Mesendoderm (in vitro differentiated cells): ENCODE measurements at regions not wholly inside any gene's neighbourhood (a gene's known extent, or its start where the extent isn't known, plus 50 kb on each side); places are given as distances from the start of the nearest gene placed in this dataset.
"Not testable (repeated sequence)": the region's sequence is repeated elsewhere in the genome, so short reads cannot be mapped to it uniquely, and the experiment has no call there.

Source experiments
- DNase-seq: peaks from one replicate; pipeline ENCODE4 v3.0.0; 2013
- H2AK5ac ChIP-seq: 2 replicates; pipeline ENCODE4 v1.6.1; 2013; ENCODE audit warnings: low read length, inconsistent platforms
- H2BK120ac ChIP-seq: 2 replicates; pipeline ENCODE4 v1.6.1; 2013; ENCODE audit warnings: low read depth, mild to moderate bottlenecking, low read length, moderate library complexity, mixed read lengths
- H2BK15ac ChIP-seq: replicated peaks from 2 replicates; pipeline ENCODE4 v1.6.1; 2013; ENCODE audit warnings: low read depth, mild to moderate bottlenecking, moderate library complexity
- H2BK5ac ChIP-seq: 2 replicates; pipeline ENCODE4 v1.6.1; 2013; ENCODE audit warnings: low read length, inconsistent platforms
- H3K18ac ChIP-seq: 2 replicates; pipeline ENCODE4 v1.6.1; 2013; ENCODE audit warnings: mild to moderate bottlenecking, low read length, mixed read lengths
- H3K23ac ChIP-seq: one replicate; pipeline ENCODE4 v1.6.1; 2013; ENCODE audit warnings: low read length
- H3K27ac ChIP-seq: 2 replicates; pipeline ENCODE4 v1.5.1; 2013; ENCODE audit warnings: low read depth, mild to moderate bottlenecking, inconsistent platforms, low read length, moderate library complexity
- H3K27me3 ChIP-seq: 2 replicates; pipeline ENCODE4 v1.6.1; 2013; ENCODE audit warnings: low read length, control low read depth, mild to moderate bottlenecking, inconsistent platforms; ENCODE audit not compliant: insufficient read depth, poor library complexity
- H3K36me3 ChIP-seq: 2 replicates; pipeline ENCODE4 v1.6.1; 2013; ENCODE audit warnings: low read length, inconsistent platforms; ENCODE audit not compliant: control insufficient read depth, insufficient read depth
- H3K4ac ChIP-seq: one replicate; pipeline ENCODE4 v1.6.1; 2013; ENCODE audit warnings: low read depth, mild to moderate bottlenecking, low read length, moderate library complexity
- H3K4me1 ChIP-seq: 2 replicates; pipeline ENCODE4 v1.6.1; 2013; ENCODE audit warnings: low read depth, low read length, inconsistent platforms; ENCODE audit not compliant: control insufficient read depth
- H3K4me2 ChIP-seq: 2 replicates; pipeline ENCODE4 v1.6.1; 2013; ENCODE audit warnings: low read length
- H3K4me3 ChIP-seq: 2 replicates; pipeline ENCODE4 v1.5.1; 2013; ENCODE audit warnings: mild to moderate bottlenecking, low read length
- H3K56ac ChIP-seq: one replicate; pipeline ENCODE4 v1.6.1; 2013; ENCODE audit warnings: low read length
- H3K79me1 ChIP-seq: 2 replicates; pipeline ENCODE4 v1.6.1; 2013; ENCODE audit warnings: low read length, inconsistent platforms
- H3K79me2 ChIP-seq: 2 replicates; pipeline ENCODE4 v1.6.1; 2013; ENCODE audit warnings: mild to moderate bottlenecking, low read length; ENCODE audit not compliant: control insufficient read depth, insufficient read depth
- H3K9ac ChIP-seq: 2 replicates; pipeline ENCODE4 v1.6.1; 2013; ENCODE audit warnings: low read length, inconsistent platforms
- H4K5ac ChIP-seq: one replicate; pipeline ENCODE4 v1.6.1; 2013; ENCODE audit warnings: low read length
- H4K8ac ChIP-seq: one replicate; pipeline ENCODE4 v1.6.1; 2013; ENCODE audit warnings: low read depth, mild to moderate bottlenecking, control low read depth, low read length, moderate library complexity
- WGBS: extraction: QIAGEN DNeasy Blood & Tissue Kit; methylation state at CpG from one replicate; pipeline ENCODE4 v1.1.7; 2013; ENCODE audit warnings: low lambda C conversion rate, missing lambda C conversion rate; ENCODE audit not compliant: insufficient coverage; ENCODE audit errors: extremely low coverage; 5-methylcytosine and 5-hydroxymethylcytosine counted together

GRCh38 chr18:27541293-27541692, 356.2 kb upstream of the CHST9 start:
- Histone ChIP-seq H3K56ac (no peak overlapping the region), H3K23ac (no peak overlapping the region), H3K36me3 (no peaks in the 10 kb centered on the region), H3K4me2 (no peak overlapping the region), H3K18ac (no peak overlapping the region), H2AK5ac (no peak overlapping the region), H3K4ac (no peak overlapping the region), H2BK15ac (no peak overlapping the region), H4K5ac (no peak overlapping the region), H2BK120ac (no peak overlapping the region), H3K27me3 (no peaks in the 10 kb centered on the region), H3K4me3 (no peak overlapping the region), H3K27ac (no peak overlapping the region), H4K8ac (no peak overlapping the region), H3K9ac (no peak overlapping the region), H2BK5ac (no peak overlapping the region), H3K79me1 (no peaks in the 10 kb centered on the region), H3K79me2 (no peaks in the 10 kb centered on the region), H3K4me1 (no peaks in the 10 kb centered on the region)
- no CpG with 5 or more reads among the region's 3 CpGs for WGBS
- no peak for DNase-seq

DNA sequence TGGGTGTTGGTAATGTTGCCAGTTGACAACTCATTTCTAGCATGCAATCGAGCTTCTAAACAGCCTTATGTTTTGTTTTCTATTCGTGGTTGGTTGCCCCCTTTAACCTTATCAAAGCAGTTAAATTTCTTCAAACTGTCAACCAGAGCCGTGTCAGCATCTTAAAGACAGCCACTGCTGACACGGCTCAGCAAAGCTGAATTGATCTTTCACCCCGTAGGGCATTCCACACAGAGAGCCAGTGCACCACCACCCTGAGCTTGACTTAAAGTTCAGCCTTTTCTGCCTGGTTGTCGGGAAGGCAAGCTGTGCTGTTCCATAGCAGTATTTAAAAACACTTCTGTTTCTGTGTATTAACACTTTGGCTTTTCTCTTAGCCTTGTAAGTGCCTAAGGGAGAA, 355.0 kb upstream of the CHST9 start:
- no peak overlapping the region for H4K5ac ChIP-seq
- H2BK15ac ChIP-seq = no peak overlapping the region
- H3K9ac ChIP-seq = no peak overlapping the region
- H3K4me2 ChIP-seq = no peak overlapping the region
- H3K36me3 ChIP-seq = no peaks in the 10 kb centered on the region
- H3K23ac ChIP-seq = no peak overlapping the region
- H3K27me3 ChIP-seq = no peaks in the 10 kb centered on the region
- no peak overlapping the region for H3K4ac ChIP-seq
- H3K79me2 ChIP-seq = no peaks in the 10 kb centered on the region
- DNase-seq = peak; percentile 23
- H3K56ac ChIP-seq = peak overlapping the region; percentile 1
- H3K4me1 ChIP-seq = no peaks in the 10 kb centered on the region
- H2BK5ac ChIP-seq = no peak overlapping the region
- H3K4me3 ChIP-seq = no peak overlapping the region
- no CpG with 5 or more reads among the region's 6 CpGs for WGBS
- H3K79me1 ChIP-seq = no peaks in the 10 kb centered on the region
- H2AK5ac ChIP-seq = no peak overlapping the region
- H3K27ac ChIP-seq = no peak overlapping the region
- no peak overlapping the region for H3K18ac ChIP-seq
- H2BK120ac ChIP-seq = no peak overlapping the region
- no peak overlapping the region for H4K8ac ChIP-seq

- no peaks in the 10 kb centered on the region for H3K79me1 ChIP-seq
- no peak overlapping the region for H3K9ac ChIP-seq
- no peak overlapping the region for H3K56ac ChIP-seq
- no peak overlapping the region for H2BK15ac ChIP-seq
- H3K36me3 ChIP-seq = no peaks in the 10 kb centered on the region
- H3K4me2 ChIP-seq = no peak overlapping the region
- H4K8ac ChIP-seq = no peak overlapping the region
- H3K4ac ChIP-seq = no peak overlapping the region
- H3K79me2 ChIP-seq = no peaks in the 10 kb centered on the region
- H3K27ac ChIP-seq = no peak overlapping the region
- no peaks in the 10 kb centered on the region for H3K4me1 ChIP-seq
- H3K4me3 ChIP-seq = no peak overlapping the region
- H2BK5ac ChIP-seq = no peak overlapping the region
- H2AK5ac ChIP-seq = no peak overlapping the region
- no CpG with 5 or more reads among the region's 2 CpGs for WGBS
- no peak overlapping the region for H3K23ac ChIP-seq
- no peaks in the 10 kb centered on the region for H3K27me3 ChIP-seq
- no peak overlapping the region for H4K5ac ChIP-seq
- no peak overlapping the region for H3K18ac ChIP-seq
- no peak overlapping the region for H2BK120ac ChIP-seq
- DNase-seq = no peak
Measured at GRCh38 chr18:27528925-27529521, 343.9 kb upstream of the CHST9 start.

GRCh38 chr18:27527856-27528255, 342.7 kb upstream of the CHST9 start:
- Histone ChIP-seq H3K56ac (no peak overlapping the region), H3K9ac (no peak overlapping the region), H3K79me1 (no peaks in the 10 kb centered on the region), H2BK5ac (no peak overlapping the region), H3K4me2 (no peak overlapping the region), H3K4ac (no peak overlapping the region), H2BK120ac (no peak overlapping the region), H3K4me1 (no peaks in the 10 kb centered on the region), H4K8ac (no peak overlapping the region), H4K5ac (no peak overlapping the region), H3K27ac (no peak overlapping the region), H3K4me3 (no peak overlapping the region), H3K23ac (no peak overlapping the region), H3K79me2 (no peaks in the 10 kb centered on the region), H2AK5ac (no peak overlapping the region), H3K36me3 (no peaks in the 10 kb centered on the region), H3K27me3 (no peaks in the 10 kb centered on the region), H3K18ac (no peak overlapping the region), H2BK15ac (no peak overlapping the region)
- DNase-seq = no peak
- no CpG with 5 or more reads among the region's 3 CpGs for WGBS

DNA sequence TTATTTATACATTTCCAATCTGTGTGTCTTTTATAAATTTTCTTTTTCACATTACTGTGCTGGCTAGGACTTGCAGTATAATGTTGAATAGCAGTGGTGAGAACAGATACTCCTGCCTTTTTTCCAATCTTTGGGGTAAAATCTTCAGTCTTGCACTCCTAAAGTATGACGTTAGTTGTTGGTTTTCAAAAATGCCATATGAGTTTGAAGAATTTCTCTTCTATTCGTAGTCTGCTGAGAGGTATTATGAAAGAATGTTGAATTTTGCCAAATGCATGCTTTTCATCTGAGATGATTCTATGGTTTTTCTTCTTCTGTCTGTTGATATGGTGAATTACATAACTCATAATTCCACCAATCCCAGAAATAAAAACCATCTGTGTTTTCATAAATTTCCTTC, 335.3 kb upstream of the CHST9 start:
- no peak for DNase-seq
- Histone ChIP-seq H4K5ac (no peak overlapping the region), H3K27ac (no peak overlapping the region), H3K79me1 (no peaks in the 10 kb centered on the region), H3K23ac (no peak overlapping the region), H3K9ac (no peak overlapping the region), H3K56ac (no peak overlapping the region), H3K4ac (no peak overlapping the region), H3K18ac (no peak overlapping the region), H3K79me2 (no peaks in the 10 kb centered on the region), H2BK5ac (no peak overlapping the region), H2AK5ac (no peak overlapping the region), H2BK15ac (no peak overlapping the region), H3K27me3 (no peaks in the 10 kb centered on the region), H3K36me3 (no peaks in the 10 kb centered on the region), H3K4me2 (no peak overlapping the region), H2BK120ac (no peak overlapping the region), H3K4me1 (no peaks in the 10 kb centered on the region), H4K8ac (no peak overlapping the region), H3K4me3 (no peak overlapping the region)
- no CpG with 5 or more reads among the region's 2 CpGs for WGBS

DNA sequence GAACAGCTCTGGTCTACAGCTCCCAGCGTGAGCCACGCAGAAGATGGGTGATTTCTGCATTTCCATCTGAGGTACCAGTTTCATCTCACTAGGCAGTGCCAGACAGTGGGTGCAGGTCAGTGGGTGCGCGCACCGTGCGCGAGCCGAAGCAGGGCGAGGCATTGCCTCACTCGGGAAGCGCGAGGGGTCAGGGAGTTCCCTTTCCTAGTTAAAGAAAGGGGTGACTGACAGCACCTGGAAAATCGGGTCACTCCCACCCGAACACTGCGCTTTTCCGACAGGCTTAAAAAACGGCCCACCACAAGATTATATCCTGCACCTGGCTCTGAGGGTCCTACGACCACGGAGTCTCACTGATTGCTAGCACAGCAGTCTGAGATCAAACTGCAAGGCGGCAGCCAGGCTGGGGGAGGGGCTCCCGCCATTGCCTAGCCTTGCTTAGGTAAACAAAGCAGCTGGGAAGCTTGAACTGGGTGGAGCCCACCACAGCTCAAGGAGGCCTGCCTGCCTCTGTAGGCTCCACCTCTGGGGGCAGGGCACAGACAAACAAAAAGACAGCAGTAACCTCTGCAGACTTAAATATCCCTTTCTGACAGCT, 325.0 kb upstream of the CHST9 start:
- H3K36me3 ChIP-seq, H3K18ac ChIP-seq, H3K79me1 ChIP-seq, H3K27me3 ChIP-seq, H3K4me3 ChIP-seq, H3K79me2 ChIP-seq, H3K4me2 ChIP-seq, H3K27ac ChIP-seq, H2AK5ac ChIP-seq, H2BK120ac ChIP-seq, H2BK5ac ChIP-seq, H2BK15ac ChIP-seq, H3K4ac ChIP-seq, H4K5ac ChIP-seq, H3K4me1 ChIP-seq, H3K9ac ChIP-seq, H3K56ac ChIP-seq, H4K8ac ChIP-seq, H3K23ac ChIP-seq: not testable (repeated sequence)
- WGBS = no CpG with 5 or more reads among the region's 21 CpGs
- peak; percentile 5 for DNase-seq
